Liver (tissue), 8 donors: ENCODE measurements at regions not wholly inside any gene's neighbourhood (a gene's known extent, or its start where the extent isn't known, plus 50 kb on each side); places are given as distances from the start of the nearest gene placed in this dataset.

Experiments
- DNase-seq: peaks from one replicate; pipeline ENCODE4 v3.0.0-alpha.2; 2017; ENCODE audit warnings: low spot score
- H3K27ac ChIP-seq, 2 donors: one replicate each; pipeline ENCODE4 v1.7.0; 2013; ENCODE audit warnings: inconsistent platforms in 2 of 2, low read length in 2 of 2, control low read depth in 1 of 2, low read depth in 1 of 2, mild to moderate bottlenecking in 1 of 2
- H3K27me3 ChIP-seq, 4 donors: one replicate each; pipeline versions ENCODE4 v1.6.1 to v1.7.0; 2013; ENCODE audit warnings: low read length in 3 of 4, inconsistent platforms in 1 of 4, mild to moderate bottlenecking in 1 of 4, moderate library complexity in 1 of 4; ENCODE audit not compliant: control insufficient read depth in 4 of 4, insufficient read depth in 4 of 4
- H3K36me3 ChIP-seq, 4 donors: one replicate each; pipeline versions ENCODE4 v1.6.1 to v1.7.0; 2013; ENCODE audit warnings: low read length in 3 of 4, mild to moderate bottlenecking in 3 of 4, low read depth in 1 of 4, moderate library complexity in 1 of 4; ENCODE audit not compliant: control insufficient read depth in 4 of 4, insufficient read depth in 3 of 4
- H3K4me1 ChIP-seq, 4 donors: one replicate each; pipeline versions ENCODE4 v1.6.1 to v1.7.0; 2013; ENCODE audit warnings: low read length in 3 of 4, mild to moderate bottlenecking in 3 of 4, moderate library complexity in 1 of 4; ENCODE audit not compliant: control insufficient read depth in 4 of 4, insufficient read depth in 4 of 4
- H3K4me3 ChIP-seq, 3 donors: one replicate each; pipeline versions ENCODE4 v1.6.1 to v1.7.0; 2013; ENCODE audit warnings: low read length in 3 of 3, control low read depth in 1 of 3, low read depth in 1 of 3, mild to moderate bottlenecking in 1 of 3
- H3K9ac ChIP-seq, 2 donors: one replicate each; pipeline ENCODE4 v1.7.0; 2013; ENCODE audit warnings: low read length in 2 of 2, mild to moderate bottlenecking in 2 of 2, moderate library complexity in 2 of 2, control low read depth in 1 of 2, low read depth in 1 of 2
- H3K9me3 ChIP-seq, 4 donors: one replicate each; pipeline versions ENCODE4 v1.6.1 to v1.7.0; 2013; ENCODE audit warnings: low read length in 3 of 4; ENCODE audit not compliant: control insufficient read depth in 4 of 4
- EGR1 ChIP-seq, 2 donors: IDR thresholded peaks; 2 replicates each; pipeline ENCODE4 v1.6.1; 2016 to 2018; ENCODE audit warnings: antibody characterized with exemption in 2 of 2, low read depth in 2 of 2
- FOXA1 ChIP-seq: IDR thresholded peaks from 2 replicates; pipeline ENCODE4 v1.6.1; 2016; ENCODE audit warnings: antibody characterized with exemption
- FOXA2 ChIP-seq: IDR thresholded peaks from 2 replicates; pipeline ENCODE4 v1.6.1; 2016; ENCODE audit warnings: antibody characterized with exemption
- GABPA ChIP-seq, 2 donors: IDR thresholded peaks in 1 of 2; conservative IDR thresholded peaks in 1 of 2; 2 replicates each; pipeline ENCODE4 v1.6.1; 2016; ENCODE audit warnings: antibody characterized with exemption in 2 of 2, mild to moderate bottlenecking in 1 of 2, moderate library complexity in 1 of 2
- HNF4A ChIP-seq, 2 donors: conservative IDR thresholded peaks; 2 replicates each; pipeline ENCODE4 v1.6.1; 2016; ENCODE audit warnings: antibody characterized with exemption in 2 of 2, mild to moderate bottlenecking in 2 of 2
- HNF4G ChIP-seq: IDR thresholded peaks from 2 replicates; pipeline ENCODE4 v1.6.1; 2016; ENCODE audit warnings: antibody characterized with exemption
- JUND ChIP-seq, 2 donors: IDR thresholded peaks; 2 replicates each; pipeline ENCODE4 v1.6.1; 2016; ENCODE audit warnings: antibody characterized with exemption in 2 of 2
- NR2F2 ChIP-seq: IDR thresholded peaks from 2 replicates; pipeline ENCODE4 v1.6.1; 2016; ENCODE audit warnings: antibody characterized with exemption
- RAD21 ChIP-seq, 2 donors: IDR thresholded peaks; 2 replicates each; pipeline ENCODE4 v1.6.1; 2016; ENCODE audit warnings: antibody characterized with exemption in 2 of 2, mild to moderate bottlenecking in 2 of 2
- RXRA ChIP-seq, 2 donors: IDR thresholded peaks; 2 replicates each; pipeline ENCODE4 v1.6.1; 2017 to 2018; ENCODE audit warnings: antibody characterized with exemption in 2 of 2, mild to moderate bottlenecking in 1 of 2
- SP1 ChIP-seq: IDR thresholded peaks from 2 replicates; pipeline ENCODE4 v1.6.1; 2018; ENCODE audit warnings: antibody characterized with exemption, mild to moderate bottlenecking
- TAF1 ChIP-seq: conservative IDR thresholded peaks from 2 replicates; pipeline ENCODE4 v1.6.1; 2016; ENCODE audit warnings: antibody characterized with exemption, mild to moderate bottlenecking
- YY1 ChIP-seq: IDR thresholded peaks from 2 replicates; pipeline ENCODE4 v1.6.1; 2016; ENCODE audit warnings: antibody characterized with exemption, mild to moderate bottlenecking
- WGBS: extraction: QIAGEN DNeasy Blood & Tissue Kit; methylation state at CpG from one replicate; pipeline ENCODE4 v1.1.7; 2013; 5-methylcytosine and 5-hydroxymethylcytosine counted together
- TF ChIP-seq, protein P1 (sequence below): IDR thresholded peaks from 2 replicates; pipeline ENCODE4 v1.6.1; 2016; ENCODE audit warnings: antibody characterized with exemption, mild to moderate bottlenecking
- TF ChIP-seq, protein P2 (sequence below): IDR thresholded peaks from 2 replicates; pipeline ENCODE4 v1.6.1; 2016; ENCODE audit warnings: antibody characterized with exemption
- TF ChIP-seq, protein P3 (sequence below): IDR thresholded peaks from 2 replicates; pipeline ENCODE4 v1.6.1; 2016; ENCODE audit warnings: antibody characterized with exemption
- TF ChIP-seq, protein P4 (sequence below): fragments of 150-350 bp; IDR thresholded peaks from 2 replicates; pipeline ENCODE4 v1.5.1; 2017; ENCODE audit warnings: improper control_type of control experiment, low read depth, low read length; ENCODE audit not compliant: missing input control
- TF ChIP-seq, protein P5 (sequence below): IDR thresholded peaks from 2 replicates; pipeline ENCODE4 v1.6.1; 2016; ENCODE audit warnings: antibody characterized with exemption
- donor health status: healthy.
- donor health status: healthy.
- donor health status: healthy.
- donor health status: healthy.
- donor health status: healthy.

DNA sequence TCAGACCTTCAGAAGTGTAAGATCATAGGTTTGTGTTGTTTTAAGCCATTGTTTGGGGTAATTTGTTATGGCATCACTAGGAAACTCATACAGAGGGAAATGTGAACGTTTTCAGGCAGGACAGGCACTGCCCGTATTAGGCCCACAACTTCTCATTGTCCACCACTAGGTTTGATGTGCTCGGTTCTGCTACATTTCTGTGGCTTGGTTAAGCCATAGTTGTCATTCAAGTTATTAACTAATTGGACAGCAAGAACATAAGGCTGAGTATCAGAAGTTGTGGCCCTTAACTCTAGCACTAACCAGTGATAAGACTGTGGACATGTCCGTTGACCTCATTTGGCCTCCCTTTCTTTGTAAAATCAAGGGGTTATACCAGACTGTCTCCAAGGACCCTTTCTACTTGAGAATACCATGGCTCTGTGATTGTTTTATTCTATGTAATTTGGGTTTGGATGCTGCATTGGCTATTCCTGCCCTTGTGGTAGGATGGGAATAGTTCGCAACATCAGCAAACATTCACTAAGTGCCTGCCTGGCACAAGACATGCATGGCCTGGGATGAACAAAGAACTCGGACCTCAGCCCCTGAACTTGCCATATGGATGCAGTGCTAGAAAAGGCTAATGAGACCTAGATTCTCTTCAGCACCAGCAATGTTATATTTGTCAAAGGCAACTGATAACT lies 85.7 kb downstream of the CCDC71L start:
- 93% methylated on average over 6 of the region's 6 CpGs for WGBS
- TF ChIP-seq HNF4A (conservative IDR thresholded peaks at IDR 0.05), result no peak
- TF ChIP-seq, protein P1, sequence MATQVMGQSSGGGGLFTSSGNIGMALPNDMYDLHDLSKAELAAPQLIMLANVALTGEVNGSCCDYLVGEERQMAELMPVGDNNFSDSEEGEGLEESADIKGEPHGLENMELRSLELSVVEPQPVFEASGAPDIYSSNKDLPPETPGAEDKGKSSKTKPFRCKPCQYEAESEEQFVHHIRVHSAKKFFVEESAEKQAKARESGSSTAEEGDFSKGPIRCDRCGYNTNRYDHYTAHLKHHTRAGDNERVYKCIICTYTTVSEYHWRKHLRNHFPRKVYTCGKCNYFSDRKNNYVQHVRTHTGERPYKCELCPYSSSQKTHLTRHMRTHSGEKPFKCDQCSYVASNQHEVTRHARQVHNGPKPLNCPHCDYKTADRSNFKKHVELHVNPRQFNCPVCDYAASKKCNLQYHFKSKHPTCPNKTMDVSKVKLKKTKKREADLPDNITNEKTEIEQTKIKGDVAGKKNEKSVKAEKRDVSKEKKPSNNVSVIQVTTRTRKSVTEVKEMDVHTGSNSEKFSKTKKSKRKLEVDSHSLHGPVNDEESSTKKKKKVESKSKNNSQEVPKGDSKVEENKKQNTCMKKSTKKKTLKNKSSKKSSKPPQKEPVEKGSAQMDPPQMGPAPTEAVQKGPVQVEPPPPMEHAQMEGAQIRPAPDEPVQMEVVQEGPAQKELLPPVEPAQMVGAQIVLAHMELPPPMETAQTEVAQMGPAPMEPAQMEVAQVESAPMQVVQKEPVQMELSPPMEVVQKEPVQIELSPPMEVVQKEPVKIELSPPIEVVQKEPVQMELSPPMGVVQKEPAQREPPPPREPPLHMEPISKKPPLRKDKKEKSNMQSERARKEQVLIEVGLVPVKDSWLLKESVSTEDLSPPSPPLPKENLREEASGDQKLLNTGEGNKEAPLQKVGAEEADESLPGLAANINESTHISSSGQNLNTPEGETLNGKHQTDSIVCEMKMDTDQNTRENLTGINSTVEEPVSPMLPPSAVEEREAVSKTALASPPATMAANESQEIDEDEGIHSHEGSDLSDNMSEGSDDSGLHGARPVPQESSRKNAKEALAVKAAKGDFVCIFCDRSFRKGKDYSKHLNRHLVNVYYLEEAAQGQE, result no peak
- no peak for TF ChIP-seq GABPA (IDR thresholded peaks at IDR 0.05 in 1 of 2, conservative IDR thresholded peaks at IDR 0.05 in 1 of 2)
- TF ChIP-seq YY1, result no peak
- no peak for TF ChIP-seq RXRA (IDR thresholded peaks at IDR 0.05)
- TF ChIP-seq HNF4G, result no peak
- TF ChIP-seq EGR1 (IDR thresholded peaks at IDR 0.05; ENCODE audit: low read depth in 2 of 2), result no peak
- no peak for TF ChIP-seq FOXA2
- no peaks in the 10 kb centered on the region for H3K36me3 ChIP-seq

DNA sequence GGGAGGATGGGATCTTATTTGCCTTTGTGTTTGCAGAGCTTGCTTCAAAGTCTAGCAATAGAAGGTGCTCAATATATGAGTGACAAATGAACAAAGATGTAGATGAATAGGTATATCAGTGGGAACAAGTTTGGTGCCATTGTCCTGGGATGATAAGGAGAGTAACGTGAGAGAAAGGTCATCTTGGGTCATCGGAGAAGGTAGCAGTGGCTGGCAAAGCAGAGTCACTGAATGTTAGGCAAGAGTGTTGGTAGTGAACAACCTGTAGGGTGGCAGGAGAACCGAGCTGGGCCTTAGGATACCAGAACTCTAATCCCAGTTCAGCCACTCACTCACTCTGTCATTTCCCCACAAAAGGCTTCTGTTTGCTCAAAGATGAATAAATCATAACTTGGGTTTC lies 87.2 kb downstream of the CCDC71L start:
- H3K4me3 ChIP-seq, result no peak overlapping the region
- H3K9me3 ChIP-seq, result no peaks in the 10 kb centered on the region
- TF ChIP-seq FOXA2 (no peak), SP1 (no peak), FOXA1 (no peak), TAF1 (no peak), NR2F2 (no peak), JUND (IDR thresholded peaks at IDR 0.05) (no peak), YY1 (no peak), RAD21 (IDR thresholded peaks at IDR 0.05) (no peak), HNF4G (no peak), HNF4A (conservative IDR thresholded peaks at IDR 0.05) (no peak), EGR1 (IDR thresholded peaks at IDR 0.05; ENCODE audit: low read depth in 2 of 2) (no peak), RXRA (IDR thresholded peaks at IDR 0.05) (no peak), GABPA (IDR thresholded peaks at IDR 0.05 in 1 of 2, conservative IDR thresholded peaks at IDR 0.05 in 1 of 2) (no peak)
- TF ChIP-seq, protein P2, sequence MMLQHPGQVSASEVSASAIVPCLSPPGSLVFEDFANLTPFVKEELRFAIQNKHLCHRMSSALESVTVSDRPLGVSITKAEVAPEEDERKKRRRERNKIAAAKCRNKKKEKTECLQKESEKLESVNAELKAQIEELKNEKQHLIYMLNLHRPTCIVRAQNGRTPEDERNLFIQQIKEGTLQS, result no peak
- TF ChIP-seq, protein P1, result no peak
- TF ChIP-seq, protein P3, sequence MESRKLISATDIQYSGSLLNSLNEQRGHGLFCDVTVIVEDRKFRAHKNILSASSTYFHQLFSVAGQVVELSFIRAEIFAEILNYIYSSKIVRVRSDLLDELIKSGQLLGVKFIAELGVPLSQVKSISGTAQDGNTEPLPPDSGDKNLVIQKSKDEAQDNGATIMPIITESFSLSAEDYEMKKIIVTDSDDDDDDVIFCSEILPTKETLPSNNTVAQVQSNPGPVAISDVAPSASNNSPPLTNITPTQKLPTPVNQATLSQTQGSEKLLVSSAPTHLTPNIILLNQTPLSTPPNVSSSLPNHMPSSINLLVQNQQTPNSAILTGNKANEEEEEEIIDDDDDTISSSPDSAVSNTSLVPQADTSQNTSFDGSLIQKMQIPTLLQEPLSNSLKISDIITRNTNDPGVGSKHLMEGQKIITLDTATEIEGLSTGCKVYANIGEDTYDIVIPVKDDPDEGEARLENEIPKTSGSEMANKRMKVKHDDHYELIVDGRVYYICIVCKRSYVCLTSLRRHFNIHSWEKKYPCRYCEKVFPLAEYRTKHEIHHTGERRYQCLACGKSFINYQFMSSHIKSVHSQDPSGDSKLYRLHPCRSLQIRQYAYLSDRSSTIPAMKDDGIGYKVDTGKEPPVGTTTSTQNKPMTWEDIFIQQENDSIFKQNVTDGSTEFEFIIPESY, result no peak
- TF ChIP-seq, protein P4, sequence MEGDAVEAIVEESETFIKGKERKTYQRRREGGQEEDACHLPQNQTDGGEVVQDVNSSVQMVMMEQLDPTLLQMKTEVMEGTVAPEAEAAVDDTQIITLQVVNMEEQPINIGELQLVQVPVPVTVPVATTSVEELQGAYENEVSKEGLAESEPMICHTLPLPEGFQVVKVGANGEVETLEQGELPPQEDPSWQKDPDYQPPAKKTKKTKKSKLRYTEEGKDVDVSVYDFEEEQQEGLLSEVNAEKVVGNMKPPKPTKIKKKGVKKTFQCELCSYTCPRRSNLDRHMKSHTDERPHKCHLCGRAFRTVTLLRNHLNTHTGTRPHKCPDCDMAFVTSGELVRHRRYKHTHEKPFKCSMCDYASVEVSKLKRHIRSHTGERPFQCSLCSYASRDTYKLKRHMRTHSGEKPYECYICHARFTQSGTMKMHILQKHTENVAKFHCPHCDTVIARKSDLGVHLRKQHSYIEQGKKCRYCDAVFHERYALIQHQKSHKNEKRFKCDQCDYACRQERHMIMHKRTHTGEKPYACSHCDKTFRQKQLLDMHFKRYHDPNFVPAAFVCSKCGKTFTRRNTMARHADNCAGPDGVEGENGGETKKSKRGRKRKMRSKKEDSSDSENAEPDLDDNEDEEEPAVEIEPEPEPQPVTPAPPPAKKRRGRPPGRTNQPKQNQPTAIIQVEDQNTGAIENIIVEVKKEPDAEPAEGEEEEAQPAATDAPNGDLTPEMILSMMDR, result no peak
- TF ChIP-seq, protein P5, sequence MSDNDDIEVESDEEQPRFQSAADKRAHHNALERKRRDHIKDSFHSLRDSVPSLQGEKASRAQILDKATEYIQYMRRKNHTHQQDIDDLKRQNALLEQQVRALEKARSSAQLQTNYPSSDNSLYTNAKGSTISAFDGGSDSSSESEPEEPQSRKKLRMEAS, result no peak
- no peaks in the 10 kb centered on the region for H3K27me3 ChIP-seq
- no peak overlapping the region for H3K27ac ChIP-seq
- H3K4me1 ChIP-seq, result peaks cover 4 to 5% (median 4%) of the 10 kb centered on the region in 4 donors
- no peak overlapping the region for H3K9ac ChIP-seq
- DNase-seq, result no peak
- no peaks in the 10 kb centered on the region for H3K36me3 ChIP-seq
- WGBS, result 82% methylated on average over 3 of the region's 3 CpGs

More for the DNA sequence above, 85.7 kb downstream of the CCDC71L start:
- no peak for DNase-seq
- Histone ChIP-seq H3K27ac (no peak overlapping the region), H3K9ac (no peak overlapping the region), H3K4me1 (no peaks in the 10 kb centered on the region), H3K27me3 (no peaks in the 10 kb centered on the region), H3K9me3 (no peaks in the 10 kb centered on the region), H3K4me3 (no peak overlapping the region)
